HG03025 (cell line): ENCODE measurements at regions not wholly inside any gene's neighbourhood (a gene's known extent, or its start where the extent isn't known, plus 50 kb on each side); places are given as distances from the start of the nearest gene placed in this dataset.

Source experiments
- ATAC-seq: cut with Tn5 transposase; IDR thresholded peaks from one replicate; pipeline ENCODE4 v1.9.1; 2021; ENCODE audit warnings: mild to moderate bottlenecking, moderate library complexity; ENCODE audit not compliant: unreplicated experiment, low FRiP score

- ATAC-seq: no peak
Measured at GRCh38 chr10:3846736-3847135, 61.7 kb upstream of the KLF6 start.

DNA sequence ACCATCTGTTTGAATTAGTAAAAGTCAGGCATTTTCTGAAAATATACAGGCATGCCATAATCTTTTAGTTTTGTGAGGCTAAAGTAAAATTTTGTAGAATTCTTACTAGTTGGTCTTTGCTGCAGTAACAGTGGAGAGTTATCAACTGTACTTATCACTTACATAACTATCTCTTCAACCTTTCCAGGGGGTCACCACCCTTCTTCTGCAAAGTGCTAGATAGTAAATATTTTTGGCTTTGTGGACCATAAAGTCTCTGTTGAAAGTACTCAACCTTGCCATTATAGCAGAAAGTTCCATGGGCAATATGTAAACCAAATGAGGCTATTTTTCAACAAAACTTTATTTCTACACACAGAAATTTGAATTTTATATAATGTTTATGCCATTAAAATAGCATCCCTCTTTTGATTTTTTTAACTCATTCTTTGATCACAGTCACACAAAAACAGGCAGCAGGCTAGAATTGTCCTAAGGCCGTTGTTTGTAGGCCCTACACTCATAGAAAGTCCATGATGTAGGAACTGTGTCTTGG is 59.5 kb upstream of the KLF6 start:
- no peak for ATAC-seq

- no peak for ATAC-seq
Measured at GRCh38 chr10:3838460-3839437, 53.7 kb upstream of the KLF6 start.

- no peak for ATAC-seq
Measured at GRCh38 chr10:3837647-3838459, 52.8 kb upstream of the KLF6 start.

GRCh38 chr10:3836222-3836820 is 51.3 kb upstream of the KLF6 start:
- ATAC-seq: no peak

GRCh38 chr10:3835770-3836169 is 50.8 kb upstream of the KLF6 start:
- ATAC-seq: no peak

- no peak for ATAC-seq
Measured at GRCh38 chr10:3834947-3835346, 49.9 kb upstream of the KLF6 start.
